ENCODE measurements at regions not wholly inside any gene's neighbourhood (a gene's known extent, or its start where the extent isn't known, plus 50 kb on each side); places are given as distances from the start of the nearest gene placed in this dataset.

DNA sequence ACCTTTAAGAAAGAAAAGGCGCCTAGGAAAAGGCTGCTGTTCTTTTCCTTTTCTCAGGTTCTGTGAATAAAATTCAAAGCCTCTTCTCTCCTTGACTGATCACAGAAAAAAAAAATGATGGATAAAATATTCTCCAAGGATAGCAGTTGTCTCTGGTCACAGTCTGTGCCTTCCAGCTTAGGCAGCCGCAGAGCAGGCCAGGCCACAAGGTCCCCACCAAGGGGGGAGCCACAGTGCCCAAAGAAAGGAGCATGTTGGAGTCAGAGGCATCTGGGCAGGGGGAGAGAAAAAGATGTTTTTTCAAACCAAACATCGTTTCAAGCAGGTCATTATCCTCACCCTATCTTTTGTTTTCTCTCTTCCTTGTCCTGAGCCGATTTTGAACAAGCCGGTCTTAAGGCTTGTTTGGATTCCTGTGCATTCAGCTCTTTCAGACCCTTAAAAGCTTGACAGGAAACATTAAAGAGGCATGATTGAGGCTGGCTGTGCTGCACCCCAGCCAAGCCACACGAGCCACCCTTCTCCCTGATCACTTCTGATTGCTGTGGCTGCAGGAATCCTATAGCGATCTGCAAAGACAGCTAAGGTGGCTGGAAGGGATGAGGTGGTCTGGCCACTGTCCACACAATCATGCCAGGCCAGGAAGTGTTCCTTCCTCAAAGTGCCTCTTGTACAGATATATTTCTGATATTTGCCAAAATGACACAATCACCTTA is 284.6 kb upstream of the TLE4 start:
- TF ChIP-seq, protein P1, sequence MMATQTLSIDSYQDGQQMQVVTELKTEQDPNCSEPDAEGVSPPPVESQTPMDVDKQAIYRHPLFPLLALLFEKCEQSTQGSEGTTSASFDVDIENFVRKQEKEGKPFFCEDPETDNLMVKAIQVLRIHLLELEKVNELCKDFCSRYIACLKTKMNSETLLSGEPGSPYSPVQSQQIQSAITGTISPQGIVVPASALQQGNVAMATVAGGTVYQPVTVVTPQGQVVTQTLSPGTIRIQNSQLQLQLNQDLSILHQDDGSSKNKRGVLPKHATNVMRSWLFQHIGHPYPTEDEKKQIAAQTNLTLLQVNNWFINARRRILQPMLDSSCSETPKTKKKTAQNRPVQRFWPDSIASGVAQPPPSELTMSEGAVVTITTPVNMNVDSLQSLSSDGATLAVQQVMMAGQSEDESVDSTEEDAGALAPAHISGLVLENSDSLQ (IDR thresholded peaks at IDR 0.05), result no peak
- no peak for TF ChIP-seq ZNF384 (IDR thresholded peaks at IDR 0.05)
- no peak for TF ChIP-seq TARDBP (IDR thresholded peaks at IDR 0.05)
- no peak for TF ChIP-seq BHLHE40 (IDR thresholded peaks at IDR 0.05; ENCODE audit: borderline replicate concordance)
- no peak for TF ChIP-seq FOXM1 (IDR thresholded peaks at IDR 0.05; ENCODE audit: borderline replicate concordance)
- no peak for TF ChIP-seq FOXA1 (IDR thresholded peaks at IDR 0.05)
- no peak for TF ChIP-seq SP1 (IDR thresholded peaks at IDR 0.05)
- TF ChIP-seq NFRKB (IDR thresholded peaks at IDR 0.05), result no peak
- TF ChIP-seq SUZ12 (IDR thresholded peaks at IDR 0.05), result no peak
- TF ChIP-seq ELF4 (IDR thresholded peaks at IDR 0.05), result no peak
